ENCODE measurements at regions not wholly inside any gene's neighbourhood (a gene's known extent, or its start where the extent isn't known, plus 50 kb on each side); places are given as distances from the start of the nearest gene placed in this dataset.
"Not testable (repeated sequence)": the region's sequence is repeated elsewhere in the genome, so short reads cannot be mapped to it uniquely, and the experiment has no call there.

GRCh38 chr4:159023741-159024140 lies 79.1 kb upstream of the RAPGEF2 start:
- no peak overlapping the region for H3K27ac Mint-ChIP-seq
- H3K36me3 Mint-ChIP-seq (ENCODE audit: low read depth) = no peaks in the 10 kb centered on the region

GRCh38 chr4:159024266-159024665 lies 78.6 kb upstream of the RAPGEF2 start:
- Mint-ChIP-seq H3K4me3 (no peak overlapping the region), H3K36me3 (ENCODE audit: low read depth) (no peaks in the 10 kb centered on the region), H3K9me3 (no peaks in the 10 kb centered on the region), H3K27ac (no peak overlapping the region), H3K27me3 (ENCODE audit: low read depth) (no peaks in the 10 kb centered on the region), H3K4me1 (no peaks in the 10 kb centered on the region)
- no peak for TF ChIP-seq CTCF (IDR thresholded peaks at IDR 0.05; ENCODE audit: unreplicated experiment in 3 of 3)

More at GRCh38 chr4:159023741-159024140, 79.1 kb upstream of the RAPGEF2 start:
- Mint-ChIP-seq H3K4me1 (no peaks in the 10 kb centered on the region), H3K4me3 (no peak overlapping the region), H3K27me3 (ENCODE audit: low read depth) (no peaks in the 10 kb centered on the region), H3K9me3 (no peaks in the 10 kb centered on the region)
- TF ChIP-seq CTCF (IDR thresholded peaks at IDR 0.05; ENCODE audit: unreplicated experiment in 3 of 3) = no peak

- no peak overlapping the region for H3K27ac Mint-ChIP-seq
- no peak overlapping the region for H3K4me3 Mint-ChIP-seq
- no peaks in the 10 kb centered on the region for H3K4me1 Mint-ChIP-seq
- no peak for TF ChIP-seq CTCF (IDR thresholded peaks at IDR 0.05; ENCODE audit: unreplicated experiment in 3 of 3)
- no peaks in the 10 kb centered on the region for H3K9me3 Mint-ChIP-seq
- no peaks in the 10 kb centered on the region for H3K36me3 Mint-ChIP-seq (ENCODE audit: low read depth)
- H3K27me3 Mint-ChIP-seq (ENCODE audit: low read depth) = no peaks in the 10 kb centered on the region
Measured at GRCh38 chr4:159024828-159025227, 78.1 kb upstream of the RAPGEF2 start.

- Mint-ChIP-seq H3K36me3 (ENCODE audit: low read depth) (no peaks in the 10 kb centered on the region), H3K9me3 (no peaks in the 10 kb centered on the region), H3K4me1 (no peaks in the 10 kb centered on the region), H3K27me3 (ENCODE audit: low read depth) (no peaks in the 10 kb centered on the region), H3K27ac (no peak overlapping the region), H3K4me3 (no peak overlapping the region)
- no peak for TF ChIP-seq CTCF (IDR thresholded peaks at IDR 0.05; ENCODE audit: unreplicated experiment in 3 of 3)
Measured at GRCh38 chr4:159026329-159026728, 76.5 kb upstream of the RAPGEF2 start.

- Mint-ChIP-seq H3K9me3 (no peaks in the 10 kb centered on the region), H3K36me3 (ENCODE audit: low read depth) (no peaks in the 10 kb centered on the region), H3K4me1 (no peaks in the 10 kb centered on the region), H3K27ac (no peak overlapping the region), H3K27me3 (ENCODE audit: low read depth) (no peaks in the 10 kb centered on the region), H3K4me3 (no peak overlapping the region)
- no peak for TF ChIP-seq CTCF (IDR thresholded peaks at IDR 0.05; ENCODE audit: unreplicated experiment in 3 of 3)
Measured at GRCh38 chr4:159027535-159027934, 75.3 kb upstream of the RAPGEF2 start.

GRCh38 chr4:159029481-159029880 lies 73.4 kb upstream of the RAPGEF2 start:
- no peaks in the 10 kb centered on the region for H3K27me3 Mint-ChIP-seq (ENCODE audit: low read depth)
- no peaks in the 10 kb centered on the region for H3K4me1 Mint-ChIP-seq
- no peak for TF ChIP-seq CTCF (IDR thresholded peaks at IDR 0.05; ENCODE audit: unreplicated experiment in 3 of 3)
- no peak overlapping the region for H3K27ac Mint-ChIP-seq
- no peaks in the 10 kb centered on the region for H3K36me3 Mint-ChIP-seq (ENCODE audit: low read depth)
- H3K4me3 Mint-ChIP-seq = no peak overlapping the region
- H3K9me3 Mint-ChIP-seq = no peaks in the 10 kb centered on the region

- not testable (repeated sequence) for H3K4me1 Mint-ChIP-seq; H3K27ac Mint-ChIP-seq; H3K36me3 Mint-ChIP-seq (ENCODE audit: low read depth); H3K27me3 Mint-ChIP-seq (ENCODE audit: low read depth); H3K9me3 Mint-ChIP-seq; H3K4me3 Mint-ChIP-seq
Measured at GRCh38 chr4:159030297-159030696, 72.6 kb upstream of the RAPGEF2 start.
